LHCN-M2 (cell line): ENCODE measurements at regions not wholly inside any gene's neighbourhood (a gene's known extent, or its start where the extent isn't known, plus 50 kb on each side); places are given as distances from the start of the nearest gene placed in this dataset.

Source experiments
- DNase-seq: peaks from one replicate; pipeline ENCODE4 v3.0.0-alpha.2; 2012; ENCODE audit warnings: low read depth

DNA sequence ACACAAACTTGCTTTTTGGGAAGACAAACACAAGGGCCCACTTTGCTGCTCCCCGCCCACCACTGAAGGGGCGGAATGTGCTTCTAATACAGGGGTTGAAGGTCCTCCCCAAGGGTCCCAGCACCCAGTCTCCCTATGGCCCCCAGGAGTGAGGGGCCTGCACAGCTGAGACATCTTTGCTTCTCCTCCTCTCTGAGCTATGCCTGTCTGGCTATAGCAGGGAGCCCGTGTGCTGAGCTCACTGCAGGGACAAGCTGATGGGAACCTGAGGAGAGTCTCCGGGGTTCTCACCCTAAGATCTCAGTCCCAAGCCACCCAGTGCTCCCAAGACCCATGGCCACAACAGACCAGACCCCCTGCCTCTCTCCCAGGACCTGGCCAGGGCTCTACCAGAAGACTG lies 61.1 kb upstream of the ACAN start:
- no peak for DNase-seq

- DNase-seq: no peak
Observed at GRCh38 chr15:88744548-88745020, 58.7 kb upstream of the ACAN start.

- no peak for DNase-seq
Observed at GRCh38 chr15:88745065-88745464, 58.2 kb upstream of the ACAN start.

DNA sequence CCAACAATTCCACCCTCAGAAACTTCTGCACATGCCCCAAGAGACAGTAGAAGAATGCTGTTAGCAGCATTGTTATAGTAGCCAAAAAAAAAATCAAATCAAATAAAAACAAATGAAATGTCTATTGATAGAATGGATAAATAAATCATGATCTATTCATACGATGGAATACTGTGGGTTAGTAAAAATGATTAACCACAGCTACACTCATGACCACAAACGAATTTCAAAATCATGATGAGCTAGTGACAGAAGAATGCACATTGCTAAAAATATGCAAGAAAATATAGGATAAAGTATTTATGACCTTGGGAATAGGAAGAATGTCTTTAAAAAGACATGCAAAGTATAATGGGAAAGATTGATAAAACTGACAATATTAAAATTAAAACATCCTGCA lies 57.5 kb upstream of the ACAN start:
- peak; percentile 57 for DNase-seq

- DNase-seq: no peak
Observed at GRCh38 chr15:88746451-88746850, 56.8 kb upstream of the ACAN start.

DNA sequence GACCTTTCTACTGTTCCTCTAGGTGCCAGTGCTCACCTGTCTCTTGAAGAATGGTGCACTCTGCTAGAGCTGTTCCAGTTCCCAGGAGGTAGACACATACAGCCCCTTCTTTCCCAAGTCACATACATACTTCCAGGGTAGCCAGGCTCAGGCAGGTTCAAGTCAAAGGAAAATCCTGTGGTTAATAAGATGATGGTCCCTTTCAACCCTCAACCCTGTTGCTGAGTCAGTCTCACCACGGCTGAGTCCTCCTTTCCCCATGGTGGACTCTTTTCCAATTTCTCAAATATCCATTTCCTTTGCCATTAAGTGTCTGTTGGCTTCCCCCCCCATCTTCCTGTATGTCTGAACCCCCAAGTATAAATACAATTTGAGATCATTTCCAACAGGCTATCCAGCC lies 56.1 kb upstream of the ACAN start:
- no peak for DNase-seq

DNA sequence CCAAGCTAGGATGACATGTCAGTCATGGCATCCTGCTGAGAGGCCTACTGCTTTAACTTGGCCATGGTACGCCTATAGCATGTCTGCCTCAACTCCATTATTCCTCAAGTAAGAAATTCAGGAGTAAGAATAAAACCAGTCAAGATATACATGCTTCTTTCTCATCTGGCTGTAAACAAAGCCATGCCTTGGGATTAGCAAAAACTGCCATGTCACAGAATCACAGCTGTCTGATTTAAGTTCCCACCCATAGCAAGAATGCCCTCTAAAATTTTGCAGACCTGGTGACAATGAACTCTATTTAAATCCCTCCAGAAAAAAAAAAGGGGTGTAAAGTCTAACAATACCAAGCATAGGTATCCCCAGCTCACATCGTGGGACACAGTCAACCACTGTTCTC lies 55.6 kb upstream of the ACAN start:
- no peak for DNase-seq

GRCh38 chr15:88748081-88748480 lies 55.2 kb upstream of the ACAN start:
- no peak for DNase-seq

GRCh38 chr15:88748651-88749050 lies 54.6 kb upstream of the ACAN start:
- DNase-seq: no peak

- no peak for DNase-seq
Observed at GRCh38 chr15:88749699-88750098, 53.5 kb upstream of the ACAN start.

GRCh38 chr15:88752501-88752900 lies 50.7 kb upstream of the ACAN start:
- DNase-seq: no peak

DNA sequence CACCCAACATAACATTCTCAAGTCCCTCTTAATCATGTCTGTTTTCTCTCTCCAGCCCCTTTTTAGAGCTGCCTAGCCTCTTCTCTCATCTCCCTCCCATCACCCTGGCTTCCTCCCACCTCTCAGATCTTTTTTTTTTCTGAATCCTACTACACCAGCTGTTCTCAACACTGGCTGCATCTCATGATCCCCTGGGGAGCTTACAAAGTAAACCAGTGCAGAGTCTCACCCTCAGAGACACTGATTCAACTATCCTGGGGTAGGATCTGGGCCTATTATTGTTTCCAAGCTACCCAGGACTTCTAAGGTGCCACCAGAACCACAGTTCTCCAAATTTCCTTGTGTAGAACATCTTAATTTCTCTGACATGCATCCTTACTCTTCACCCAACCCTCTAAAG lies 50.3 kb upstream of the ACAN start:
- DNase-seq: peak; percentile 22
